ENCODE measurements at regions not wholly inside any gene's neighbourhood (a gene's known extent, or its start where the extent isn't known, plus 50 kb on each side); places are given as distances from the start of the nearest gene placed in this dataset.

DNA sequence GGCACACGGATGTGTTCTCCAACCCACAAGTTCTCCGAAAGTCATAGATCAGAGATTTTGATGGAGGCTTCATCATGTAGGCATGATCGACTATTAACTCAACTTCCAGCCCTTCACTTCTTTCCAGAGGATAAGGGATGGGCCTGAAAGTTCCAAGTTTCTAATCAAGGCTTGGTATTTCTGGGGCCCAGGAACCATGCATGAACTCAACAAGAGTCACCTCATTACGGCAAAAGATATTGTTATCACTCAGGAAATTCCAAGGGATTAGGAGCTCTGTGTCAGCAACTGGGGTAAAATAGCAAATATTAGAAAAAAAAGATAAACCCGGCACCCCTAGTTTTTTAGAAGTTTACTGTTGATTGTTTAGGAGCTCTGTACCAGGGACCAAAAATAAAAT lies 240.1 kb upstream of the PPP1R2C start:
- DNase-seq, result no peak

DNA sequence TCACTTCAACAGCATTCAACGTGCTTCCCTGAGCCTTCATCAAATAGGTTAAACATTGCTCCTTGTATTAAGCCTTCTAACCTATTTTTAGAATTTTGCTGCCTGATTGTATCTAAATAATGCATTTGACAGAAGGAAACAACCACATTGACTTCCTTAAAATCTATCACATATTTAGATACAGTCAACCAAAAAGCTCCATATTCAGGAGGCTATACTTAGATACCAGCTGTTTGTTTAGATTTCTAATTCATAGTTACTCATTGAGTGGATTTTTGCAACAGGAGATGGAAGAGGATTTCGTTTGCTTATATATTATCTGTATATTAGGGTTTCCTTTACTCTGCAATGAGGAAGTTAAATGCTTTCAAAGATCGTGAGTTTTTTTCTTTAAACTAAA lies 241.1 kb upstream of the PPP1R2C start:
- no peak for DNase-seq

DNA sequence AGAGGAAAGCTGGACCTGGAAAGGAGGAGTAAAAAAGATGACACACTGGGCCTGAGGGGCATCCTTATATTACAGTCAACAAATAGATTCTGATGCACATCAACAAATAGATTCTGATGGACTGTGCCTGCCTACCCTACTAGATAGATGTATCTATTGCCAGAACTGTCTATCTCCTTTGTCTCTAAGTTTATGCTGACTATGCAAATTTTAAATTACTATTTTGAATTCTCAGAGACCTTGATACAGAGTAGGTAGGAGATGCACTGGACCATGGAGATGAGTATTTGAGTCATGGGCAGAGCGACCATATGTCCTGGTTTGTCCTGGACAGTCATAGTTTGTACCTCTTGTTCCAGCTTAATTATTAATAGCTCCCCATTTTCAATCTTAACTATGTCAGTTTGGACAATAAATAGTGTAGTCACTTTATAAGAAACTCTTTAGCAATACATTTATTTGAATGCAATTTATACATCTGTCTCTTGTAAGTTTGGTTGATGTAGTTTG lies 247.9 kb upstream of the PPP1R2C start:
- no peak for DNase-seq

DNA sequence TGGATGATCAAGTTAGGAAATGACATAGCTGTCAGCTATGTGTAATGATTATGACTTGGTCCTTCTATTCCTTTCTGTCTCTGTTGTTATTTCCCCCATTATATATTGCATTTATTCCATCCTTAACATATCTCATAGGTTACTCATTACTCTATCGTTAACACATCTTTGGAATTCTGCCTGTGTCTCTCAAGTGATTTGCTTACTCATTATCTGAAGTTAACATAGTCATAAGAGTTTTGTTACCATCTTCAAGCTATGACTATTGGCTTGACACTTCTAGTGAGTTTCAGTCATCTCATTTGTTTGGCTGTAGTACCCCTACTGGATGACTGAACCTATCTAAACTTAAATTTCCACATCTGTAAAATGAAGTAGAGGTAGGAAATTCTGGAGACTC lies 286.1 kb upstream of the PPP1R2C start:
- DNase-seq, result no peak

DNA sequence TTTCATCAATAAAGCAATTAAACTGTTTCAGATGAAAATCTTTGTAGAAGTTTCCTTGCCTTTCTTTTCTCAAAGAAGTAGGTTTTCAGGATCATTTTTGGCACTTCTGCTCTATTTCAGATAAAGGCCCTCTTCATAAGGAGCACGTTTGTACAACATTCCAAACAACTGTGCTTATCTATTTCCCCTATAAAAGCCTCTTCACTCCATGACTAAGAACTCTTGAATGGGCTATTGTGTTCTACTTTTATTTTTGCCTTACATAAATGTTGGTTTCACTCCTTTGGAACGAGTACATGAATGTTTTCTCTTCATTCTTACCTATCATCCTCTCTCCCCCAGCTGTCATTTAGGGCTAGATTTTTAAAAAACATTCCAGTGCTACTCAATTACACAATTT lies 288.0 kb upstream of the PPP1R2C start:
- DNase-seq, result no peak

DNA sequence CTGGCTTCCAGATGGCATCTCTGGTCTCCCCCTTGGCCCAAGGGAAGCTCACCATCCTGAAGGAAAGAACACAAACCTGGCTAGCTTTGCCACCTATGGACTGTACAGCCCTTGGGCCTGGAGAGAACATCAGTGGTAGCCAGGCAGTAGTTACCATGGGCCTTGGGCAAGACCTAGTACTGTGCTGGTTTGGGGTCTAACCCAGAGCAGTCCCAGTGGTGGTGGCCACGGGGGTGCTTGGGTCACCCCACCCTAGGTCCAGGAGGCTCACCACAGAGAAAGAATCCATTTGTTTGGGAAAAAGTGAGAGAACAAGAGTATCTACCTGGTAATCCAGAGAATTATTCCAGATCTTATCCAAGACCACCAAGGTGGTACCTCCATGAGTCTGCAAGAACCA lies 290.7 kb upstream of the PPP1R2C start:
- no peak for DNase-seq

DNA sequence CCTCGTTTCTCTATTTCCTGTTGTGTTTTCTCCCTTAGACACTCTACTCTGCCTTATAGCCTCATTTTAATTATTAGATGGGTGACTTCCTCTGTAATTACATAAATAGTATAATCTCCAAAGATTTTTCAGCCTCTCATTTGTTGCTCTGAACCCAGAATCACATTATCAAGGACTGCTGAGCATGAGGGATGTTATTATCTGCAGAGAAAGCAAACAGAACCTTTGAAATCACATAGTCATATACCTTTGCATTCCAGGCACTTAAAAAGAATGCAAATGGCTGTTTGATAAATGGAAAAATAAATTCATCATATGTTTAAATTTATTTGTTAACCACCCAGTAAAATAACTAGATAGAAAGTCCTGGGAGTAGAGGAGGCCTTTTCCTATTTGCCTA lies 305.1 kb upstream of the PPP1R2C start:
- no peak for DNase-seq

DNA sequence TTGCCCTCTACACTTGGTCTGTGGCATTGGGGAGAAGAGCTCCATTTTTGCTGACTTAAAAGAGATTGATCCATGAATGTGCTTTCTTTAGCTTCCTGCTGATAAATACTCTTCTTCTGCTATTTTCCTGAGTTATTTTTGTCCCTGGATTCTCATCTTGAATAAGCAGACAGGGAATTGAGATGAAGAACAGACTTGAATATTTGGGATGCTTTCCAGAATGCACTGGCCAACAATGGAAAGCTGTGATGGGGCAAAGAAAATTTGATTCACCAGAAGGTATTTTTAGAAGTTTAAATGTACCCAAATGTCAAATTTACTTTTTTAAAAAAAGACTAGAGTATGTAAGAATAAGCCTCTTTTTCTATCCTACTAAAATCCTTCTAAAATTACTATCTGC lies 309.9 kb upstream of the PPP1R2C start:
- no peak for DNase-seq

DNA sequence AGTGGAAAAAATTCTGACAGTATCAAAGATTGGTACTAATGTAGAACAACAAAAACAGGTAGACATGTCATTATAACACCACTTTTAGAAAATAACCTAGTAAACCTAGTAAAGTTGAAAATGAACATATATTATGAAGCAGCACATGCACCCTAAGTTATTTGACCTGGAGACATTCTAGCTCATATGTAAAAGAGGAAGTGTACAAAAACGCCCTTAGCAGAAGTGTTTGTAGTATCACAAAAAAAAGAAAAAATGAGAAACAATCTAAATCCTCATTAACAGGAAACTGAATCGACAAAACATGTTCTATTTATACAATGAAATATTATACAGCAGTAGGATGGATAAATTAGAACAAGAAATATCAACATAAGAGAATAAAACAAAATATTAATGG lies 318.9 kb upstream of the PPP1R2C start:
- DNase-seq, result no peak

DNA sequence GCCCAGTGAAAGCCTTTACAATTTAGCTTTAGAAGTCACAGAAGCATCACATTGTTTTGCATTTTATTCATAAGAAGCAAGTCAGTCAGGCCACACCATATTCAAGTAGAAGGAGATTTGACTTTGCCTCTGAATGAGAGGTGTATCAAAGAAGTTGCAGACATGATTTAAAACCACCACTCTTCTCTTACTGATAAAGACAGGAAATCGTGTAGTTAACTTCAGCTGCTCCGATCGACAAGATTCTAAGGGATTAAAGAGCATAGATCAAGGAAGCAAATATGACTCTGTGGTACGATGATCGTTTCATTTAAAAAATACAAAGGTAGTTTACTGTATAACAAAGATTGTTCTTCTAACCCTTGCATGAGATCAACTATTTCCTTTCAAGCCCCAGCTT lies 328.0 kb upstream of the PPP1R2C start:
- no peak for DNase-seq

DNA sequence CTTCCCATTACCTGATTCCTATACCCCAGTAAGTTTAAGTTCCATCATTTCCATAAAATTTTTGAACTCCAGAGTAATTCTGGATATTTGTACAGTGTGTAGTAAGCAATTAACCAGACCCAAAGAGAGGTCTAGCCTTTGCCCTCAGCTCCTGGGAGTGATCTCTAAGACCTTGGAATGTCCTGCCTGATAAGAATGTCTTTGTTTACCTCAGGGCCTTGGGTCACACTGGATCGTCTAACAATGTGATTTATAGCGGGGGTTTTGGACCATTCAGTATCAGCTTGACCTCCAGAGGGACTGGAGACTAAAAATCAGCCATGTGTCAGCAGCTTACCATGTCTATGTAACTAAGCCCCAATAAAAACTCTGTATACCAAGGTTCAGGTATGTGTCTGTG lies 330.9 kb upstream of the PPP1R2C start:
- DNase-seq, result no peak

DNA sequence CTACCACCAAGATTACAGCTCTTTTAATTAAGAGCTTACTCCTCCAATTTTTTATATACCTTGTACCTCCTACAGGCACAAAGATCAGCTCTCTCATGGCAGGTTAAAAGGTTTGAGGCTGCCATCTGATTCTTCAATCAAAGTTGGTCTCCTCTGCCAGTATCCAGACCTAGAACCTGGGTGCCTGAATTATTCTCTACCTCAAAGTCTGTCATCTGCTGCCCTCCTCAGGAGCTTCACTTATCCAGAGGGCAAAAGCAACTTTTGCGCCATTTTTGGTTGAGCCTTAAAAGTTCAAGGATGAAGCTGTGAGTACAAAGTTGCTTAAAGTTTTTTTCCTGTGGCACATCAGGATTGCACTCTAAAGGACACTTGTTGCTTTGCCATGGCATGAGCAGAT lies 343.7 kb upstream of the PPP1R2C start:
- DNase-seq, result peak in 1 of 4 experiments; percentile 2

DNA sequence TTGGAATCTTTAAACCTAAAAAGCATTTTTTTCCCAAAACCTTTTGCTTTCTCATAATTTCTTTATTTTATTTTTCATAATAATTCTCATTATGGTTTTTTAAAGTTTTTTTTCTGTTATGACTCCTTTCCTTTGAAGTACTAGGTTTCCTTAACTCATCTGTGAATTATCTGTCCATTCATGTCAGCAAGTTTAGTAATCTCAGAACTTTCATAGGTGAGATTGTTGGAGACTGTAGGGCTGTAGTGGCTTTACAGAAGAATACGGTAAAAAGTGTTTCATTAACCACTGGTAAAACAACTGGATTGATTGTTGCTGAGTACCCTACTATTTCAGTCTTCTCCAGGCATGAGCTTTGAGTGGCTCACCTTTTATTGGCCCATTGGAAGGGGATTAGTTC lies 361.7 kb upstream of the PPP1R2C start:
- no peak for DNase-seq

DNA sequence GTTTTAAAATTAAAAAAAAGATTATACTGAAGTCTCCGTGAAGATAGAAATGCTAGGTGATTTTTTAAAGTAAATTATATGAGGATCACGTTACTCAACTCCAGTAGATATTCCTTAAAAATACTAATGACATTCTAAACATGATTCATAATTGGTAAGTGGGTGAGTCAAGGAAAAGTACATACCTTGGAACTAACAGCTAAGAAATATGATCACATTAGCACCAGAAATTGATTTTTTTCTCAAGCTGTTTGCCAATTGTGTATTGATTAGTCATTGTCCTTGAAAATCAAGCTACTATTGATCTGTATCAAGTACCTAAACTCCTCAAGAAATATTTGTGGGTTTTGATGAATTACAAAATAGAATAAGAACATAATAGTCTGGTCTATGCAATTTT lies 362.6 kb upstream of the PPP1R2C start:
- no peak for DNase-seq

DNA sequence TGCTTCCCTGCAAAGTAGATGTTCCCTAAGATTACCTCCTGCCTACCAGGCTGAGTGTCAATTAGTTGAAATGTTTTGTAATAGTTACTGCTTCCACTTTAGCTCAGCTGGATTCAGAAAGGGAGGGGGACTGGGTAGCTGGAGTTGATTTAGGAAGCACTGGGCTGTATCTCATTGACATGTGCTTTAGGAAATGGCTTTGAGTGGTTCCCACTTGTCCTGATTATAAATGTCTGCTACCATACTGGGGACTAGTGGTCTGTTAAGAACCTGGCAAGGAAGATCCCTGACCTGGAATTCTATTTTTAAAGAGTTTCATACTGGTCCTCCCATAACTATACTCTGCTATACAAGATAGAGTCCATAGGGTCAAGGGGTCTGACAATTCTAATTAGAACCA lies 363.9 kb upstream of the PPP1R2C start:
- no peak for DNase-seq

DNA sequence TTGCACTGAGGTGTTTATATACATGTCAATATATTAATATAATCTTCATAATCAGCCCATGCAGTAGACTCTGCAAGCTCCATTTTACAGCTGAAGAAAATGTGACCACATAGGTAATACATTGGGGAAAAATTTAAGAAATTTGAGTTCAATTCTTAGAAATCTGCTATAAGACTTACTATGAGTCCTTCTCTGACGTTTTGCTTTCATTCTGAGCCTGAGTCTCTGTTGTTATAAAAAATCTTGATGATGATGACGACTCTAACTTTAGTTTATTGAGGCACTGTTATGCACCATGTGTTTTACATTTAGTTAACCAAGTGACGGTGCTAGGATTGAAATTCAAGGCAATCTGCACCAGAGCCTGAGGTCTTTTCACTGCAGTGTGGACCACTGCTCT lies 370.3 kb upstream of the PPP1R2C start:
- DNase-seq, result no peak

DNA sequence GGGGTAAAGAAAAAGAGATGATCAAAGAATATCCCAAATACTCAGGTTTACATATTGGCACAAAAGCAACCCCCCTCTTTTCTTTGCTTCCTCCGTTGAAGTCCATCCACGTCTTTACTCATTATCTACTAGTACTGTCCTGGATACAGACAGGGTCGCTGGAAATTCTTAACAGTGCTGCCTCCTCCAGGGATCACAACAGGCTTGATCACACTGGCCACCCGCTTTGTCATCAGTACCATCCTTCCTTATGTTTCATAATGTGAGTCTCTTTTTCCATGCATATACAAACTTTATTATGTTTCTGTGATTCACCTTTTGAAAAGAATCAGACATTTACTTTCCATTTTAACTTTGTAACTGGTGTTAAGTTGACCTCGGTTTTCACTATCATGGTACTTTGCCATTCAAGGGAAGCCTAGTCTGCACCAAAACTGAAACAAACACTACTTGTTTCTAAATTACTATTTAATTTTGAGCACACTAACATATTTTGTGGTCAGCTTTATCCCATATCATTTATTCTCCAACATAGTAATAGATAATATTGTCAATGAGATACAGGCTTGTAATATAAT lies 387.5 kb upstream of the PPP1R2C start:
- DNase-seq, result no peak

DNA sequence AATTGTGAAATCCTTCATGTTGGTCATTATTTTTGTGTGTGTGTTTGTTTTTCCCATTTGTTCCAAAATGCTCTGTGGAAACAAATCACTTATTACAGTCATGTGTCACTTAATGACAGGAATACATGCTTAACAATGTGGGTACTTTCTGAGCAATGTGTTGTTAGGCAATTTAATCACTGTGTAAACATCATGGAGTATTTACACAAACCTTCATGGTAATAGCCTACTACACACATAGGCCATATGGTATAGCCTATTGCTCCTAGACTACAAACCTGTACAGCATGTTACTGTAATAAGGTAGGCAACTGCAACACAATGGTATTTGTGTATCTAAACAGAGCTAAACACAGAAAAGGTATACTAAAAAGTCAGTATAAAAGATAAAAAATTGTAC lies 388.9 kb upstream of the PPP1R2C start:
- DNase-seq, result no peak

DNA sequence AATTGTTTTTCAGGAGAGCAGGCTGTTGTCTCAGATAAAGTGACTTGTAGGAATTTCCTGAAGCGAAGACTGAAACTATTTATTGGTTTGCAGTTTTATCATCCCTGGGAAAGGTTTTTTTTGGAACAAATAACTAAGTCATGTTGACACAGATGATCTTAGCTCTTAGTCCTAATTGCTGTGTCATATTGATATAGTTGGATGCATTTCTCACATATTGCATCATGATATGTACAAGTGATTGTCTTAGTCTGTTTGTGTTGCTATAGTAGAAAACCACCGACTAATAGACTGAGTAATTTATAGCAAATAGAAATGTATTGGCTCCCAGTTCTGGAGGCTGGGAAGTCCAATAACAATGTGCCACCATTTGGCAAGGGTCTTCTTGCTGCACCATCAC lies 397.5 kb upstream of the PPP1R2C start:
- DNase-seq, result no peak

DNA sequence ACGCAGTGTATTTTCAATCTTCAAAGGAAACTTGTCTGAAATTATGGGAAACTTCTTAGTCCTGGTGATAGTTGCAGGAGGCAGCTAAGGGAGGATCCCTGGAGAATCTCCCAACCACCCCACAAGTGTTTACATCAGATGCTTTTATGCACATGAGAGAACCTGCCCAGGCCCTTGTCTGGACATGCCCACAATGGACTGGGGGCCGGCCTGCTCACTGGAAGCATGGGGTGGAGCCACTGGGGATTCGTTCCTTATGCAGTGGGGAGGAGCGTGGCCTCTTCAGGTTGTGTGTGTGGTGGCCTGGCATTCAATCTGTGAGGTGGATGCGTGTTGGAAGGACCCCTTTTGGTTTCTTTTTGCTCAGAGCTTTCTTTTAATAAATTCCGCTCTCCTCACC lies 398.7 kb upstream of the PPP1R2C start:
- DNase-seq, result no peak

DNA sequence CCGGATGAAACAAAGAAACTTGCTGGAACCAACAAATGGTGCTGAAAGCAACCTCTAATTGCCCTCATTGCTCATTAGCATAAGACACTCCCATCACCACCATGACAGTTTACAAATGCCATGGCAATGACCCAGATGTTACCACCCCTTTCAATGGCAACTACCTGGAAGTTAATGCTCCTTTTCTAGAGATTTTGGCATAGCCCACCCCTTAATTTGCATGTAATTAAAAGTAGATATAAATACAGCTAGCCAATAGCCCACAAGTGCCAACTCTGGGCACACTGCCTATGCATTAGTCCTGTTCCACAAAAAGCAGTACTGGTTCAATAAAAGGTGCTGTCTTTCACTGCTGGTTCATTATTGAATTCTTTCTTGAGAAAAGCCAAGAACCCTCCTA lies 410.3 kb upstream of the PPP1R2C start:
- DNase-seq, result no peak

DNA sequence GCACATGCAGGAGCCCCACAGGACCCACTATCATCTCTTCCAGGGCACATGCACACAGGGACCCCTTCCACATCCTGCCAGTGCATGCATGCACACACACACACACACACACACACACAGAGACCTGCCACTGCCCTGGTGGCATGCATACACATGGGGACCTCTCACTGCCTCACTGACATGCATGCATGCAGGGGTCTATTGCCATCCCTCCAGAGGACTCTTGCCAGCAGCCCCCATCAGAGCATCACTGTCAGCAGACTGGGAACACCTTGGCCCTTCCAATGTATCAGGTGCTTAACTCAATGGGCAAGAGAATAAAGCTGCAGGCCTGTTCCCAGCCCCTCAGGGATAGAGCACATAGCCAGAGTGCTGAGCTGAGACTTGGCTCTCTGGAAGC lies 433.6 kb upstream of the PPP1R2C start:
- no peak for DNase-seq

DNA sequence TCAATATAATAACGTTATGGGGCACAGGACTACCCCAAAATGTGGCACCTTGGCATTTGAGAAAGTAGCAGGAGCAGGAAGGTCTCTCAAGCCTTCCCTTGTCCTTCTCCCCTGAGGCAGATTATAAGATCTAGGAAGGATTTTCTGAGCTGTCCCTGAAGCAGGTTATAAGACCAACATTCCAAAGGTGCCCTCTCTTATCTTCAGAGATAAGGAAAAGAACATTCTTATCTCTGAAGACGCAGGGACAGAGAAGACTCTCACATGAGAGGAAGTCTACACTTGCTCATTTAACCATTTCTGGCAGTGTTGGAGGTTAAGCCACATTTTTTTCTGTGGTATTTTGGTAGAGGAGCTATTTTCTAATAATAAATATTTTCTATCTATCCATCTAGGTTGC lies 437.9 kb upstream of the MAOA start:
- DNase-seq, result no peak

DNA sequence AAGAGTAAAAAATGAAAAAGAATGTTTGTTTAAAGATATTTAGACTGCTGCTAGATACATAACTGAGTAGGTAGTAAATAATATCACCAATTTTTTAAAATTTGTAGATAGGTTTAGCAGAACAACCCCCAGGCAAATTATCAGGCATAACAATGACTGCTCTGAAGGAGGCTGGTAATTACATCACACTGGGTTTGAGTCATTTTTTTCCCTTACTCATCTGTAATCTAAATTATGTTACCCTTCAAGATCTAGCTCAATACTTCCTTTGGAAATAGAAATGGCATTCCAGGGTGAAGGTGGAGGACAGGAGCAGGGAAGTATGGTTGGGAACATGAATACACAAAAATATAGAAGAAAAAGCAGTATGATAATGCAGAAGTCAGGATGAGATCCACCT lies 431.6 kb upstream of the MAOA start:
- DNase-seq, result no peak

DNA sequence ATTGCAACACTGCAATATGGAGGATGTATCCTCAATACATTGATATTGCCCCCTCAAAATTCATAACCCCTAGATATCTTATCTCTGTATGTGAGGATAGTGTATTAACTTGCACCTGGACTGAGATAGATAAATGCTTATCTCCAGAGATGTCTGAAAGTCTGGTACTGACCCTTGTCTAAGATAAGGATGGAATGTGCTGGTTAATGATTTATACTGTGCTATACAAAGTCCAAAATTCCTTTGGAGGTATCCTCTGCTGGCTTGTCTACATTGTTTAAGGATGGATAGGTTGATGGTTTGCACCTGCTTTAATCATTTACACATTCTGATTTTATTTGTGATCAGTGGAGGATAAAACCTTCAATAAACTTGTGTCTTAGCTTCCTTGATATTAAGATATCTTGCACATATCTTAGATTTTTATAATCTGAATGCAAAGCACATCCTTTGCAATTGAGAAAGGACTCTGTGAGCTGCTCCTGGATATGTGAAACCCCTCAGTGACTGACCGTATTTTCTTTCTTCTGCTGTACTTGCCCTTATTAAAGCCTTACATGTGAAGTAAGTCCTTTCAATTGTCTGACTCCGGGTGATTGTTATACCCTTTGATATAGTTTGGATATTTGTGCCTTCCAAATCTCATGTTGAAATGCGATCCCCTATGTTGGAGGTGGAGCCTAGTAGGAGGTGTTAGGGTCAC lies 430.3 kb upstream of the MAOA start:
- DNase-seq, result no peak

Measured in suppressor macrophage (primary cell).